DOHH2 (cell line): ENCODE measurements at regions not wholly inside any gene's neighbourhood (a gene's known extent, or its start where the extent isn't known, plus 50 kb on each side); places are given as distances from the start of the nearest gene placed in this dataset.

ENCODE experiments used
- EZH2phosphoT487 ChIP-seq: fragments of 200-600 bp; sonication (generic); IDR thresholded peaks from 2 replicates; pipeline ENCODE4 v1.6.1; 2017; ENCODE audit warnings: borderline replicate concordance, mild to moderate bottlenecking, antibody characterized with exemption, low read length, moderate library complexity, mixed read lengths
- TF ChIP-seq, protein P1 (sequence below): fragments of 200-600 bp; sonication (generic); IDR thresholded peaks from one replicate; pipeline ENCODE4 v1.5.1; 2014; ENCODE audit warnings: antibody characterized with exemption, mild to moderate bottlenecking, low read depth, low read length; ENCODE audit not compliant: poor library complexity, severe bottlenecking

GRCh38 chr2:176734868-176735267 lies 465.6 kb downstream of the MTX2 start:
- TF ChIP-seq, protein P1, sequence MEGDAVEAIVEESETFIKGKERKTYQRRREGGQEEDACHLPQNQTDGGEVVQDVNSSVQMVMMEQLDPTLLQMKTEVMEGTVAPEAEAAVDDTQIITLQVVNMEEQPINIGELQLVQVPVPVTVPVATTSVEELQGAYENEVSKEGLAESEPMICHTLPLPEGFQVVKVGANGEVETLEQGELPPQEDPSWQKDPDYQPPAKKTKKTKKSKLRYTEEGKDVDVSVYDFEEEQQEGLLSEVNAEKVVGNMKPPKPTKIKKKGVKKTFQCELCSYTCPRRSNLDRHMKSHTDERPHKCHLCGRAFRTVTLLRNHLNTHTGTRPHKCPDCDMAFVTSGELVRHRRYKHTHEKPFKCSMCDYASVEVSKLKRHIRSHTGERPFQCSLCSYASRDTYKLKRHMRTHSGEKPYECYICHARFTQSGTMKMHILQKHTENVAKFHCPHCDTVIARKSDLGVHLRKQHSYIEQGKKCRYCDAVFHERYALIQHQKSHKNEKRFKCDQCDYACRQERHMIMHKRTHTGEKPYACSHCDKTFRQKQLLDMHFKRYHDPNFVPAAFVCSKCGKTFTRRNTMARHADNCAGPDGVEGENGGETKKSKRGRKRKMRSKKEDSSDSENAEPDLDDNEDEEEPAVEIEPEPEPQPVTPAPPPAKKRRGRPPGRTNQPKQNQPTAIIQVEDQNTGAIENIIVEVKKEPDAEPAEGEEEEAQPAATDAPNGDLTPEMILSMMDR, result no peak
- no peak for TF ChIP-seq EZH2phosphoT487
